ENCODE measurements at regions not wholly inside any gene's neighbourhood (a gene's known extent, or its start where the extent isn't known, plus 50 kb on each side); places are given as distances from the start of the nearest gene placed in this dataset.

DNA sequence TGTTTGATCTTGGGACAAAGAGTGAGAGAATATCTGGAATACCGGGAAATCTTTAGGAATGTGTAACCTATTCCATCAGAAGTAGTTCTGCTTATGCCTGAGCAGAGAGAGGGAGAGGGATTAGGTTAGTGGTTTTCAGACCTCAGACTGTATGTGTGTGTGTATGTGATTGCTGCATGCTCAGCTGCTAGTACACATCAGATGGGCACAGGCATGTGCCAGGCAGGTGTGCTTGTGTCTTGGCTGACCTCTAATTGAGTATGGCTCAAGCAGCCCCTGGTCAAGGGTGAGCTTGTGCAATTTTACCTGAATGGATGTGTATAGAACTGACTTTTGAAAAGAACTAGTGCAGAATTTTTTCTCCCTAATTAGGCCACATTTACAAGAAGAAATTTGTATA lies 91.2 kb downstream of the INSIG2 start:
- TF ChIP-seq, protein P1, sequence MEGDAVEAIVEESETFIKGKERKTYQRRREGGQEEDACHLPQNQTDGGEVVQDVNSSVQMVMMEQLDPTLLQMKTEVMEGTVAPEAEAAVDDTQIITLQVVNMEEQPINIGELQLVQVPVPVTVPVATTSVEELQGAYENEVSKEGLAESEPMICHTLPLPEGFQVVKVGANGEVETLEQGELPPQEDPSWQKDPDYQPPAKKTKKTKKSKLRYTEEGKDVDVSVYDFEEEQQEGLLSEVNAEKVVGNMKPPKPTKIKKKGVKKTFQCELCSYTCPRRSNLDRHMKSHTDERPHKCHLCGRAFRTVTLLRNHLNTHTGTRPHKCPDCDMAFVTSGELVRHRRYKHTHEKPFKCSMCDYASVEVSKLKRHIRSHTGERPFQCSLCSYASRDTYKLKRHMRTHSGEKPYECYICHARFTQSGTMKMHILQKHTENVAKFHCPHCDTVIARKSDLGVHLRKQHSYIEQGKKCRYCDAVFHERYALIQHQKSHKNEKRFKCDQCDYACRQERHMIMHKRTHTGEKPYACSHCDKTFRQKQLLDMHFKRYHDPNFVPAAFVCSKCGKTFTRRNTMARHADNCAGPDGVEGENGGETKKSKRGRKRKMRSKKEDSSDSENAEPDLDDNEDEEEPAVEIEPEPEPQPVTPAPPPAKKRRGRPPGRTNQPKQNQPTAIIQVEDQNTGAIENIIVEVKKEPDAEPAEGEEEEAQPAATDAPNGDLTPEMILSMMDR (IDR thresholded peaks at IDR 0.05): no peak
- no peak for TF ChIP-seq EZH2phosphoT487 (IDR thresholded peaks at IDR 0.05)
- TF ChIP-seq EZH2 (IDR thresholded peaks at IDR 0.05): no peak

Data from neural progenitor cell (in vitro differentiated cells).